HEK293 (cell line): ENCODE measurements at regions not wholly inside any gene's neighbourhood (a gene's known extent, or its start where the extent isn't known, plus 50 kb on each side); places are given as distances from the start of the nearest gene placed in this dataset.

Experiments used
- CTCF ChIA-PET: fragments of 350-600 bp; formaldehyde crosslinking; extraction: SDS; loops from one replicate; lab custom pipeline; 2021; ENCODE audit warnings: antibody characterized with exemption; lab: Yijun Ruan, JAX
- POLR2A ChIA-PET: fragments of 300-600 bp; formaldehyde crosslinking; extraction: SDS; loops from one replicate; lab custom pipeline; 2020; ENCODE audit warnings: antibody characterized with exemption, inconsistent platforms; lab: Yijun Ruan, JAX
- H3K27ac ChIP-seq: fragments of 200-500 bp; sonication (Bioruptor generic); 2 replicates; pipeline ENCODE4 v1.5.1; 2014; ENCODE audit warnings: low read depth, low read length, control low read depth, inconsistent platforms; ENCODE audit errors: extremely low read depth
- H3K36me3 ChIP-seq, 2 experiments: fragments of 200-500 bp in 1 of 2; sonication (Bioruptor generic) in 1 of 2; 1 replicate in 1 of 2; 2 replicates in 1 of 2; pipeline ENCODE4 v1.5.1; 2014 to 2017; ENCODE audit warnings: inconsistent platforms in 2 of 2, low read length in 2 of 2; ENCODE audit not compliant: control insufficient read depth in 2 of 2, insufficient read depth in 1 of 2
- H3K4me1 ChIP-seq: fragments of 200-500 bp; sonication (Bioruptor generic); 2 replicates; pipeline ENCODE4 v1.5.1; 2014; ENCODE audit warnings: mild to moderate bottlenecking, low read length, inconsistent platforms; ENCODE audit not compliant: control insufficient read depth, insufficient read depth
- H3K4me3 ChIP-seq: 2 replicates; pipeline ENCODE4 v1.5.1; 2011; ENCODE audit warnings: low read depth, mild to moderate bottlenecking, control low read depth, low read length, moderate library complexity
- H3K9me3 ChIP-seq: fragments of 200-500 bp; sonication (Bioruptor generic); 2 replicates; pipeline ENCODE4 v1.5.1; 2014; ENCODE audit warnings: low read depth, low read length, inconsistent platforms; ENCODE audit not compliant: control insufficient read depth, insufficient read depth
- GLIS2 ChIP-seq: fragments of 450-650 bp; formaldehyde crosslinking; IDR thresholded peaks from 2 replicates; pipeline ENCODE4 v1.5.1; 2016; ENCODE audit warnings: missing biosample characterization, missing genetic modification characterization
- RBAK ChIP-seq: fragments of 450-650 bp; formaldehyde crosslinking; IDR thresholded peaks from 2 replicates; pipeline ENCODE4 v1.5.1; 2016; ENCODE audit warnings: missing biosample characterization, missing genetic modification characterization
- ZEB2 ChIP-seq: fragments of 450-650 bp; formaldehyde crosslinking; IDR thresholded peaks from 2 replicates; pipeline ENCODE4 v1.5.1; 2016; ENCODE audit warnings: missing biosample characterization, missing genetic modification characterization
- ZNF133 ChIP-seq: fragments of 450-650 bp; formaldehyde crosslinking; IDR thresholded peaks from 2 replicates; pipeline ENCODE4 v1.5.1; 2016; ENCODE audit warnings: missing biosample characterization, missing genetic modification characterization
- ZNF157 ChIP-seq: fragments of 450-650 bp; formaldehyde crosslinking; IDR thresholded peaks from 2 replicates; pipeline ENCODE4 v1.5.1; 2016; ENCODE audit warnings: missing biosample characterization, missing genetic modification characterization
- ZNF169 ChIP-seq: fragments of 450-650 bp; formaldehyde crosslinking; IDR thresholded peaks from 2 replicates; pipeline ENCODE4 v1.5.1; 2016; ENCODE audit warnings: missing biosample characterization, missing genetic modification characterization
- ZNF175 ChIP-seq: fragments of 450-650 bp; formaldehyde crosslinking; IDR thresholded peaks from 2 replicates; pipeline ENCODE4 v1.5.1; 2016; ENCODE audit warnings: missing biosample characterization, missing genetic modification characterization
- ZNF37A ChIP-seq: fragments of 450-650 bp; IDR thresholded peaks from 2 replicates; pipeline ENCODE4 v1.5.1; 2018; ENCODE audit warnings: missing biosample characterization, missing genetic modification characterization
- ZNF621 ChIP-seq: fragments of 450-650 bp; formaldehyde crosslinking; IDR thresholded peaks from 2 replicates; pipeline ENCODE4 v1.5.1; 2017; ENCODE audit warnings: missing biosample characterization, missing genetic modification characterization
- ZNF626 ChIP-seq: fragments of 450-650 bp; sonication (Bioruptor Pico); formaldehyde crosslinking; IDR thresholded peaks from 2 replicates; pipeline ENCODE4 v1.5.1; 2018; ENCODE audit warnings: missing biosample characterization, missing genetic modification characterization, inconsistent platforms
- ZNF664 ChIP-seq: fragments of 450-650 bp; formaldehyde crosslinking; IDR thresholded peaks from 2 replicates; pipeline ENCODE4 v1.5.1; 2016; ENCODE audit warnings: missing biosample characterization, missing genetic modification characterization
- TF ChIP-seq, protein P1 (sequence below): fragments of 450-650 bp; formaldehyde crosslinking; IDR thresholded peaks from 2 replicates; pipeline ENCODE4 v1.5.1; 2016; ENCODE audit warnings: missing biosample characterization, missing genetic modification characterization
- TF ChIP-seq, protein P2 (sequence below): fragments of 450-650 bp; formaldehyde crosslinking; IDR thresholded peaks from 2 replicates; pipeline ENCODE4 v1.5.1; 2016; ENCODE audit warnings: missing biosample characterization, missing genetic modification characterization
- TF ChIP-seq, protein P3 (sequence below): fragments of 450-650 bp; formaldehyde crosslinking; IDR thresholded peaks from 2 replicates; pipeline ENCODE4 v1.5.1; 2017; ENCODE audit warnings: missing biosample characterization, missing genetic modification characterization
- TF ChIP-seq, protein P4 (sequence below): fragments of 450-650 bp; formaldehyde crosslinking; IDR thresholded peaks from 2 replicates; pipeline ENCODE4 v1.5.1; 2016; ENCODE audit warnings: missing biosample characterization, missing genetic modification characterization
- TF ChIP-seq, protein P5 (sequence below): fragments of 450-650 bp; formaldehyde crosslinking; IDR thresholded peaks from 2 replicates; pipeline ENCODE4 v1.5.1; 2016; ENCODE audit warnings: missing biosample characterization, missing genetic modification characterization
- TF ChIP-seq, protein P6 (sequence below): fragments of 450-650 bp; formaldehyde crosslinking; IDR thresholded peaks from 2 replicates; pipeline ENCODE4 v1.5.1; 2017; ENCODE audit warnings: missing biosample characterization, mild to moderate bottlenecking, missing genetic modification characterization, moderate library complexity

DNA sequence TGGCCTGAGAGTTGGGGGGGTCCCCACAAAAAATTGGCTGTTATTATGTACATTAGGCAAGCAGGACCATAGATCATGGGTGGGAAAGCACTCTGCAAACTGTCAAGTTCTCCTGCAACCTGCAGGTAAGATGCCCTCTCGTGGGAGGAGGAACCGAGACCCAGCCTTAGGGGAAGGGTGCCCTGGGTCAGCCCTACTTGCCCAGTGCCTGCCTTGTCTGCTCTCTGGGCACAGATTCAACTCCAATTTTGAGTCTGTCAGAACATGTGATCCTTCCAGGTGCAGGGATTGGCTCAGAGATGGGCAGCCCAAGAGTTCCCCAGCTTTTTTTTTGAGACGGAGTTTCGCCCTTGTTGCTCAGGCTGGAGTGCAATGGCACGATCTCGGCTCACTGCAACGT, 99.2 kb downstream of the PLXNA1 start:
- TF ChIP-seq ZNF621 (tag by site-specific recombination) (no peak), ZNF133 (tag by site-specific recombination) (no peak), ZNF169 (tag by site-specific recombination) (no peak), RBAK (tag by site-specific recombination) (no peak), ZEB2 (tag by site-specific recombination) (no peak), ZNF175 (tag by site-specific recombination) (no peak)
- TF ChIP-seq, protein P1, sequence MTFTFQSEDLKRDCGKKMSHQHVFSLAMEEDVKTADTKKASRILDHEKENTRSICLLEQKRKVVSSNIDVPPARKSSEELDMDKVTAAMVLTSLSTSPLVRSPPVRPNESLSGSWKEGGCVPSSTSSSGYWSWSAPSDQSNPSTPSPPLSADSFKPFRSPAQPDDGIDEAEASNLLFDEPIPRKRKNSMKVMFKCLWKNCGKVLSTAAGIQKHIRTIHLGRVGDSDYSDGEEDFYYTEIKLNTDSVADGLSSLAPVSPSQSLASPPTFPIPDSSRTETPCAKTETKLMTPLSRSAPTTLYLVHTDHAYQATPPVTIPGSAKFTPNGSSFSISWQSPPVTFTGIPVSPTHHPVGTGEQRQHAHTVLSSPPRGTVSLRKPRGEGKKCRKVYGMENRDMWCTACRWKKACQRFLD, result no peak

DNA sequence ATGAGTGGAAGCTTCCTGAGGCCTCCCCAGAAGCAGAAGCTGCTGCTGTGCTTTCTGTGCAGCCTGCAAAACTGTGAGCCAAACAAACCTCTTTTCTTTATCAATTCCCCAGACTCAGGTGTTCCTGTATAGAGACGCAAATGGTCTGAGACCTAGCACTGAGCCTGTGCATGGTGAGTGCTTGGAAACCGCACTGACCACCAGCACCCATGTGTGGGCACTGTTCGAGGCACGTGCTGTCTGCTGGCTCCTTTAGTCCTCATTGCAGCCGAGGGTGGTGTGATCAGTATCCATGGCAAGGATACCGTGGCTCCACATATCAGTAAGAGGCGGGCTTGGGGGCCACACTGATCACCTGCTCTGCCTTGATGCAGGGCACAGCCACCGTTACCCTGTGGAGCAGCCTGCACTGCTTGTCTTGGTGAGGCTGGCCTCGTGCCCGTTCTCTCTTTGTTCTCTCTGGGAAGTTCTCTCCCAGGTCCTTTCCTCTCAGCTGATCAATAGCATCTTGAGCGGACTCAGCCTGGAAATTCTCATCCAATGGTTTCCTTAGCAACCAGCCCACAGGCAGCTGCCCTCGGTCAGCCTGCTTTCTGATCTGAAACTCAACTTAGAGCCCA, 101.0 kb downstream of the PLXNA1 start:
- no peaks in the 10 kb centered on the region for H3K36me3 ChIP-seq
- H3K9me3 ChIP-seq, result no peaks in the 10 kb centered on the region
- no peak overlapping the region for H3K27ac ChIP-seq
- no peak overlapping the region for H3K4me3 ChIP-seq
- TF ChIP-seq, protein P2, sequence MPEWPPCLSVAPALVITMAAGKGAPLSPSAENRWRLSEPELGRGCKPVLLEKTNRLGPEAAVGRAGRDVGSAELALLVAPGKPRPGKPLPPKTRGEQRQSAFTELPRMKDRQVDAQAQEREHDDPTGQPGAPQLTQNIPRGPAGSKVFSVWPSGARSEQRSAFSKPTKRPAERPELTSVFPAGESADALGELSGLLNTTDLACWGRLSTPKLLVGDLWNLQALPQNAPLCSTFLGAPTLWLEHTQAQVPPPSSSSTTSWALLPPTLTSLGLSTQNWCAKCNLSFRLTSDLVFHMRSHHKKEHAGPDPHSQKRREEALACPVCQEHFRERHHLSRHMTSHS (tag by site-specific recombination), result no peak
- TF ChIP-seq ZNF37A (no peak), GLIS2 (tag by site-specific recombination) (no peak), ZNF664 (tag by site-specific recombination) (no peak), ZNF626 (tag by site-specific recombination) (no peak), ZNF157 (tag by site-specific recombination) (no peak)
- TF ChIP-seq, protein P3, sequence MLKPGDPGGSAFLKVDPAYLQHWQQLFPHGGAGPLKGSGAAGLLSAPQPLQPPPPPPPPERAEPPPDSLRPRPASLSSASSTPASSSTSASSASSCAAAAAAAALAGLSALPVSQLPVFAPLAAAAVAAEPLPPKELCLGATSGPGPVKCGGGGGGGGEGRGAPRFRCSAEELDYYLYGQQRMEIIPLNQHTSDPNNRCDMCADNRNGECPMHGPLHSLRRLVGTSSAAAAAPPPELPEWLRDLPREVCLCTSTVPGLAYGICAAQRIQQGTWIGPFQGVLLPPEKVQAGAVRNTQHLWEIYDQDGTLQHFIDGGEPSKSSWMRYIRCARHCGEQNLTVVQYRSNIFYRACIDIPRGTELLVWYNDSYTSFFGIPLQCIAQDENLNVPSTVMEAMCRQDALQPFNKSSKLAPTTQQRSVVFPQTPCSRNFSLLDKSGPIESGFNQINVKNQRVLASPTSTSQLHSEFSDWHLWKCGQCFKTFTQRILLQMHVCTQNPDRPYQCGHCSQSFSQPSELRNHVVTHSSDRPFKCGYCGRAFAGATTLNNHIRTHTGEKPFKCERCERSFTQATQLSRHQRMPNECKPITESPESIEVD, result no peak
- TF ChIP-seq, protein P4, sequence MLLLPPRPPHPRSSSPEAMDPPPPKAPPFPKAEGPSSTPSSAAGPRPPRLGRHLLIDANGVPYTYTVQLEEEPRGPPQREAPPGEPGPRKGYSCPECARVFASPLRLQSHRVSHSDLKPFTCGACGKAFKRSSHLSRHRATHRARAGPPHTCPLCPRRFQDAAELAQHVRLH (tag by site-specific recombination), result no peak
- TF ChIP-seq, protein P5, sequence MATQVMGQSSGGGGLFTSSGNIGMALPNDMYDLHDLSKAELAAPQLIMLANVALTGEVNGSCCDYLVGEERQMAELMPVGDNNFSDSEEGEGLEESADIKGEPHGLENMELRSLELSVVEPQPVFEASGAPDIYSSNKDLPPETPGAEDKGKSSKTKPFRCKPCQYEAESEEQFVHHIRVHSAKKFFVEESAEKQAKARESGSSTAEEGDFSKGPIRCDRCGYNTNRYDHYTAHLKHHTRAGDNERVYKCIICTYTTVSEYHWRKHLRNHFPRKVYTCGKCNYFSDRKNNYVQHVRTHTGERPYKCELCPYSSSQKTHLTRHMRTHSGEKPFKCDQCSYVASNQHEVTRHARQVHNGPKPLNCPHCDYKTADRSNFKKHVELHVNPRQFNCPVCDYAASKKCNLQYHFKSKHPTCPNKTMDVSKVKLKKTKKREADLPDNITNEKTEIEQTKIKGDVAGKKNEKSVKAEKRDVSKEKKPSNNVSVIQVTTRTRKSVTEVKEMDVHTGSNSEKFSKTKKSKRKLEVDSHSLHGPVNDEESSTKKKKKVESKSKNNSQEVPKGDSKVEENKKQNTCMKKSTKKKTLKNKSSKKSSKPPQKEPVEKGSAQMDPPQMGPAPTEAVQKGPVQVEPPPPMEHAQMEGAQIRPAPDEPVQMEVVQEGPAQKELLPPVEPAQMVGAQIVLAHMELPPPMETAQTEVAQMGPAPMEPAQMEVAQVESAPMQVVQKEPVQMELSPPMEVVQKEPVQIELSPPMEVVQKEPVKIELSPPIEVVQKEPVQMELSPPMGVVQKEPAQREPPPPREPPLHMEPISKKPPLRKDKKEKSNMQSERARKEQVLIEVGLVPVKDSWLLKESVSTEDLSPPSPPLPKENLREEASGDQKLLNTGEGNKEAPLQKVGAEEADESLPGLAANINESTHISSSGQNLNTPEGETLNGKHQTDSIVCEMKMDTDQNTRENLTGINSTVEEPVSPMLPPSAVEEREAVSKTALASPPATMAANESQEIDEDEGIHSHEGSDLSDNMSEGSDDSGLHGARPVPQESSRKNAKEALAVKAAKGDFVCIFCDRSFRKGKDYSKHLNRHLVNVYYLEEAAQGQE, result no peak
- TF ChIP-seq, protein P6, sequence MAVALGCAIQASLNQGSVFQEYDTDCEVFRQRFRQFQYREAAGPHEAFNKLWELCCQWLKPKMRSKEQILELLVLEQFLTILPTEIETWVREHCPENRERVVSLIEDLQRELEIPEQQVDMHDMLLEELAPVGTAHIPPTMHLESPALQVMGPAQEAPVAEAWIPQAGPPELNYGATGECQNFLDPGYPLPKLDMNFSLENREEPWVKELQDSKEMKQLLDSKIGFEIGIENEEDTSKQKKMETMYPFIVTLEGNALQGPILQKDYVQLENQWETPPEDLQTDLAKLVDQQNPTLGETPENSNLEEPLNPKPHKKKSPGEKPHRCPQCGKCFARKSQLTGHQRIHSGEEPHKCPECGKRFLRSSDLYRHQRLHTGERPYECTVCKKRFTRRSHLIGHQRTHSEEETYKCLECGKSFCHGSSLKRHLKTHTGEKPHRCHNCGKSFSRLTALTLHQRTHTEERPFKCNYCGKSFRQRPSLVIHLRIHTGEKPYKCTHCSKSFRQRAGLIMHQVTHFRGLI (tag by site-specific recombination), result no peak
- H3K4me1 ChIP-seq, result no peaks in the 10 kb centered on the region
- CTCF ChIA-PET, result no interaction called here
- POLR2A ChIA-PET, result no interaction called here

More for the DNA sequence above, 99.2 kb downstream of the PLXNA1 start:
- no peaks in the 10 kb centered on the region for H3K4me1 ChIP-seq
- H3K9me3 ChIP-seq, result no peaks in the 10 kb centered on the region
- no peak overlapping the region for H3K27ac ChIP-seq
- no peaks in the 10 kb centered on the region for H3K36me3 ChIP-seq
- H3K4me3 ChIP-seq, result no peak overlapping the region
- ChIA-PET CTCF (no interaction called here), POLR2A (no interaction called here)
